ENCODE measurements at regions not wholly inside any gene's neighbourhood (a gene's known extent, or its start where the extent isn't known, plus 50 kb on each side); places are given as distances from the start of the nearest gene placed in this dataset.
"Not testable (repeated sequence)": the region's sequence is repeated elsewhere in the genome, so short reads cannot be mapped to it uniquely, and the experiment has no call there.

DNA sequence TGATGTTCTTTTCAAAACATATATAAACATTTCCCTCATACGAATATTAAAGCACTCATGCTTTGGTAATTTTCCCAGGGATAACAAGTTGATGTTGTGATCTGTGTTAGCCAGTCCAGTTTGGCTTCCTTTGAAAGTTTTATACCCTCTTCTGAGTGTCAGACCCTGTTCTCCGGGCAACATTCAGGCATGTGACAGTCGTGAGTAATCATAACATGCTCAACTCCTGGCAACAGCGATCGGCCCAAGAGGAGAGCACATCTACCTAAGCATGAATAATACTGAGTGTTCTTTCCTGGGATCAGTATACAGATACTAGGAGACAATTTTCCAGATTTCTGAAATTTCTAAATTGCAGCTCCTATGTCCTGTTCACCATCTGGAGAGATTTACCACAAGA is 1086.4 kb downstream of the CDH8 start:
- DNase-seq: no peak

DNA sequence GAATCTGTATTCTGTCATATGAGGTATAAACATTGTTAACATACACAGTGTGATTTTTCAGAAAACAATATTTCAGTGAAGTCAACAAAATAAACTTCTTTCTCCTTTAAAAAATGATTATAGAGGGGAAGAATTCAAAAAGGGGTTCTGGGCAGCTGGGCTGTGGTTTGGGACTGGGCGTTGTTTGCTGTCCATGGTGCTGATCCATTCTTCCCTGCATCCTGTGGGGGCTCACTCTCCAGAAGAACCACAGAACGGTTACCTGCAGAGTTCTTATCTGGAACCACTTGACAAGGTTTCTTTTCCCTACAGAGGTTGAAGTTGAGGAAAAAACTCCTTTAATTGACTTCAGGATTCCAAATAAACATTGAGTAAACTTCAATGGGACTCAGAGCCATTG is 1091.0 kb downstream of the CDH8 start:
- no peak for DNase-seq

DNA sequence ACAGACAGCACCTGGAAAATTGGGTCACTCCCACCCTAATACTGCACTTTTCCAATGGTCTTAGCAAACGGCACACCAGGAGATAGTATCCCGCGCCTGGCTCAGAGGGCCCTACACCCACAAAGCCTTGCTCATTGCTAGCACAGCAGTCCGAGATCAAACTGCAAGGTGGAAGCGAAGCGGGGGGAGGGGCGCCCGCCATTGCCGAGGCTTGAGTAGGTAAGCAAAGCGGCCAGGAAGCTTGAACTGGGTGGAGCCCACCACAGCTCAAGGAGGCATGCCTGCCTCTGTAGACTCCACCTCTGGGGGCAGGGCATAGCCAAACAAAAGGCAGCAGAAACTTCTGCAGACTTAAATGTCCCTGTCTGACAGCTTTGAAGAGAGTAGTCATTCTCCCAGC is 1100.0 kb downstream of the CDH8 start:
- DNase-seq: not testable (repeated sequence)

DNA sequence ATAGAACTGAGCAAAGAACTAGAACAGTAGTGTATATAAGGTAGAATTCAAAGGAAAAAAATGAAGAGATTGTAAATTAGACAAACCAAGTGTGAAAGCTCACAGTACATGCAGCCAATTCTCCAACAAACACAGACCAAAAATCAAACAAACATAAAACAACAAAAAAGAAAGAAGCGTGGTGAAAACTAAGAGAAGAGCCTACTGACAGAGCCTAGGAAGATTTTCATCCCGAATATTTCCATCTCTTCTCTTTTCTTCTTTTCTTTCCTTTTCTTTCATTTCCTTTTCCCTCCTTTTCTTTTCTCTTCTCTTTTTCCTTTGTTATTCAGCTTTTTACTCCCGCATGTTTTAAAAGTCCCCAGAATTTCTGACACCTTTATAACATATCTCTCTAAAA is 1103.6 kb downstream of the CDH8 start:
- no peak for DNase-seq

DNA sequence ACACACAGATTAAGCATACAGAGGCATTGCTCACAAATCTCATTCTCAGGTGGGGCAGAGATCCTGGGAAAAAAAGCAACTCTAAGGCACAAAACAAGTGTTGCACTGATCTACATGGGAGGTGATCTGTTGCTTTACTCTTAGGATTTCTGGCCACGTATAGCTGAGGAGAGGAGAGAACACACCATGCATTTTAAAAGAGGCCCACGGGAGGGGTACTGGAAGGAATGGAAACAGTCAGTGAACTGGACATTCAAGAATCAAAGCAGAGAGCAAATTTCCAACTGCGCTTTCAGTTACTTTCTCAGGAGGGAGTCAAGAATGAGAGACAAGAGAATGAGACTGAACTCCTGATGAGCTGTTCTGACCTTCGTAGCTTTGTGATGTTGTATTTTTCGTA is 1105.9 kb downstream of the CDH8 start:
- DNase-seq: no peak

DNA sequence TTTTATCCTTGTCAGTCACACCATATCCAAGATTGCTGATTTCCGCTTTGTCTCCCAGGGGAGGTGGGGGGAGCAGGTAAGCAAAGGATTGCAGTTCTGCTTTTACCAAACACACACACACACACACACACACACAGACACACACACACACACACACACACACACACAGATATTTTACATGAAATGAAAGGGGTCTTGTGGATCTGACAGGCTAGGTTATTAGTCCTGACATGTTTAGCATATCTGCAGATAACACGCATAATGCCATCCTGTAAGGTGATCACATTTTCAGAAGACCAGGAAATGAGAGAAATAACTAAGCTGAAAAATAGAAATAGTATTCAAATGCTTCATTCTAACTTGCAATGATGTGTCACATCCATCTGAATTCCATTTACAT is 1113.3 kb downstream of the CDH8 start:
- no peak for DNase-seq

DNA sequence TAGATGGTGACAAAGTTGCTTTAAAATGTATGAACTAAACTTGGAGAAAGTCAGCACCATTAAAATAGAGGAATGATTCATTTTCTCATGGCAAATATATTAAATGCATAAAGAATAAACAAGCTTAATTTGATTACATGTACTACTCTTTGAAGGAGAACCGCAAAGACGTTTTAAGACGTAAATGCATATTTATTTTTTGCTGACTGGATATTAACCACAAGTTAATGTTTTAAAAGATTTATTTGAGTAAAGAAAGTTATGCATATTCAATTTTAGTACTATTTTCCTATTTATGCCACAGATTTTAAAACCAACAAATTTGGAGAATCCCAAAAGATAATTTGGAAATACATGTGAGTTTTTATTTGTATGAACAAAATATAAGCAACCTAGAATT is 1121.9 kb downstream of the CDH8 start:
- no peak for DNase-seq

DNA sequence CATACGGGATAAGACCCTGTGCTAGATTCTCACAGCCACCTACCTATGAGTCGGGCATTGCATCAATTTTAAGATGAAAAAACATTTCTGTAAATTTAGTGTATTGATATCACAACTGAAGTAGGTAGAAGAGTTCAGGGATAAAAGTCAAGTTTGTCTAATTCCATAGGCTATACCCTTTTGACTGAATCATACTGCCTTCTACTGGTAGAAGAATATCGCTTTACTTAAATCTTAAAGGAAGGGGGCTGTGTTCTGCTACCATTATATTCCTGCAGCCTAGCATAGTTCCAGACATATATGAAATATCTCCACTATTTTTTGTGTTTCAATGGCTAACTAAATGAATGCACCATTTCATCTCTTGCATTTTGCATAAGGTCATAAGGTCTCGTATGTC is 1128.6 kb downstream of the CDH8 start:
- DNase-seq: no peak

DNA sequence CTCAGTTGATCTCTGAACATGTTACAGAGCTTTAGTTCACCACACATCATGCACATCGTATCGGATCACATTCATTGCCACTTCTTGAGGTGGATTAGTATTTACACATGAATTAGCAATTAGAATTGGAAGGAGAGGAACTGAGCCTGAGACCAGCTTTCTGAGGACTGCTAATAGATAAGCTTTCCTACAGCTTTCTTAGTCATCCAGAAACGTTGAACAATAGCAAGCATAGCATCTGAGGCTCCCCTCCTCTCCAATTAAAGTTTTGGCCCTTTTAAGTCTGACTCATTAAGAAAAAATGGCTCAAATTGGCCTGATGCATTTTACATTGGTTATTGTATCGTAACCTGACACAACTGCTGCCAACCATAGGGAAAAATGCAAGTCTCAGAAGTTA is 1130.4 kb downstream of the CDH8 start:
- DNase-seq: no peak

DNA sequence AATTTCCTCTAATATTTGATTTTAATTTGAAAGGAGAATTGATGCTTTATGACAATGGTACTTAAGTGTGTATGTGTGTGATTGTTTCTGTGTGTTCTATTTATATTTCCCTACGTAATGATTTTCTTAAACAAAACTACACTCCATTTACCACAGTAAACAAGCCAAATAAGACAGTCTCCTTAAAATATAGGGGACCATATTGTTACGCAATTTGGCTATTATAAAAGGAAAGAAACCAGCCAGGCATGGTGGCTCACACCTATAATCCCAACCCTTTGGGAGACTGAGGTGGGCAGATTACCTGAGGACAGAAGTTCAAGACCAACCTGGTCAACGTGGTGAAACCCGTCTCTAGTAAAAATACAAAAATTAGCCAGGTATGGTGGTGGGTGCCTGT is 1134.1 kb downstream of the CDH8 start:
- DNase-seq: no peak

DNA sequence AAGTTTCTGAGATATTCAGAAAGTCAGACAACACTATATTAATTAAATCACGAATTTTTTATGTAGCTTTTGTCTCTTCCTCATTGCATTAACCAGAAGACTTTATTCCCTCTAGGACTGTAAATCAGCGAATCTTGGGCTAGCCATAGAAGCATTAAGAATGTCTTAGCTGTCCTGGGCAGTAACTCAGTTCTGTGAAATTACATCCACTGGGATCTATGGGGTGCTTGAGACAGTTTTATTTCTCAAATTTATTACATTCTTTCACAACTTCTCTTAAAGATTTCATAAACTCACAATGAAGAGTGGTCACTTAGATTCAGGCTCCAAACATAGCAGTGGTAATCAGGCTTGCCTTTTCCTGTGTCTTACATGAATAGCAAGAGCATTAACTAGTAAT is 1153.4 kb downstream of the CDH8 start:
- no peak for DNase-seq

DNA sequence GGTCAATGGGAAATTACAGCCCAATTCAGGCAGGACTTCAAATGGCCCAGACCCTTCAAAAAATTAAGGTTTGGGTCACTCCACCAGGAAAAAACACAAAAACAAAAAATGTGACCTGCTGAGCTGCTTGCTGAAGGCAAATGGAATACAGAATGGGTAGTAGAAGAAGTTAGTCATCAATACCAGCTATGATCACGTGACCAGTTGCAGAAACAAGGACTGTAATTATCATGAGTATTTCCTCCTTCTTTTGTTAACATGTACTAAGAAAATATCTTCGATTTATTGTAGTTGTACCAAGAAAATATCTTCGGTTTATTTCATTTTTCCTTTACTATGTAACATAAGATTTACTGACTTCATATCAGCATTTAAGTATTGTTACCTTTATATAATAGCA is 1183.6 kb downstream of the CDH8 start:
- no peak for DNase-seq

DNA sequence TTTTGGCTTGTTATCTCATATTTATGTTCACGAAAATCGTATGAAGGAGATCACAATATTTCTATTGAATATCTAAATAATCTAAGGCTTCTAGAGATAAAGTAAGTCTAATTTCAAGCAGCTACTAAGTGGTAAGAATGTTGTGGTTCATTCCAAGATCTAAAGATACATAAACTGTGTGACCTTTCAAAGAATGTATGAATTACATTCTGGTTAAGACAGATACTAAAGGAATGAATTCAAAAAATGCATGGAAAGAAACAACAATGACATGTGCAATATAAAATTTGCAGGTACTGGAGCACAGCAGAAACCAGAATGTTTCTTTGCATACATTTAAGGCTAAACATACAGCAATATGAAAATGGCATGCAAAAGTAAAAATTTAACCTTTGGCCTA is 1214.6 kb downstream of the CDH8 start:
- no peak for DNase-seq

DNA sequence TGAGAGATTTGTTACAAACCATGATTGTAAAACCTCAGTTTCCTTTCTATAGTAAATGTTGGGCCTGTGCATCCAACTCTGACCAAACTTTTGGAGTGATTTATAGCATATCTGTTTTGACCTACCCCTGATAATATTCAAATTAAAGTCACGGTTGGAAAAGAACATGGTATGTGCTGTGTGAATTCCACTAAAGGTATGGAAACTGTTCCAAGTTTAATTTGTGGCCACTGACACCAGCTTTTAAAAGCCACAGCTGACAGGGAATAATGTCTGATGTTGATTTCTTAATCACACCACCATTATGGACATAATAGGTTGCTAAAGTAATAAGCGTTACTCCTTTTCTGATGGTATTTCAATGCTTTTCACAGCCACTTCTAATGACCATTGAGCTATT is 1215.9 kb downstream of the CDH8 start:
- DNase-seq: no peak

DNA sequence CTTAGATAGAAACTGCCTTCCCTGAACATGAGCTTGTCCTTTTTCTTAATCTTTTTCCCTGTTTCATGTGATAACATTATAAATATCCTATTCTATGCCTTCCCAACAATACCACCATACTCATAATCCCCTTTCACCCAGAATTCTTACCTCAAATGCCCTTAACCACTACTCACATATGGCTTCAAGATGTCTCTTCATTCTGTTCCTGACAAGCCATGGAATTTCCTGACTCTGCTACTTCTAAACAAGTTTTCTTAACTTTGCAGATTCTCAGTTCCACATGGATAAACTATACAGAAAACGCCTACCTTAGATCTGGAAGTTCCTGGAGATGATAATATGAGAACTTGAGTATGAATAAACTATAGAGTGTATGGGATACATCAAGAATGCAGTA is 1217.8 kb downstream of the CDH8 start:
- no peak for DNase-seq

DNA sequence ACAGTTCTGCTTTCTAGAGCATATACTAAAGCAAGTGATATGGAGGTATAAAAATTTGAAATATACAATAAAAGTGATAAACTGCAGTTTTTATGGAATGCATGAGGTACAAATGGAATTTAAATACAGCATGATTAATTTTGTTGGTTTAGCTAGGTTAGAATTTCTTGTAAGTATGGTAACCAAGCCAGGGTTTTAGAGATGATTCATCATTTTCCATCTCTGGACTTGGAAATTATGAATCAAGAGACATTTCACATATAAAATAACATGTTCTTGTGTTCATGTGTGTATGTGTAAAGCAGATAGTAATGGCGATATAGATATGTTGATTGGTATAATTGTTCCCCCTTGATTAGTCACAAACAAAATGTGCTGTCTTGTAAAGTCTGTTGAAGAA is 1219.8 kb downstream of the CDH8 start:
- no peak for DNase-seq

DNA sequence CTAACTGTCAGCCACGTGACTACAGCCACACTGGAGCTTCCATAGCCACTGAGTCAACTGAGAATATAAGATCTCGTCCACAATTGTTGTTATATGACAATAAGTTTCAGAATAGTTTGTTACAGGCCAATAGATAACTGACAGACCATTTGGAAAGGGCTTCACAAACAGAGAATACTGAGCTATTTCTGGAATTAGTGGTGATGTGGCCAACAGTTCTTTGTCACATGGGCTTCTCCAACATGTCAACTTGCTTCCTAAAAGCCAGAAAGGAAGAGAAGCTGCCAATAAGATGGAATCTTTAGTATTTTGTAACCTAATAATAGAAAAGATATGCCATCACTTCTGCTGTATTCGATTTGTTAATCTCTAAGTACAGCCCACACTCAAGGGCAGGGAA is 1220.4 kb downstream of the CDH8 start:
- DNase-seq: no peak

DNA sequence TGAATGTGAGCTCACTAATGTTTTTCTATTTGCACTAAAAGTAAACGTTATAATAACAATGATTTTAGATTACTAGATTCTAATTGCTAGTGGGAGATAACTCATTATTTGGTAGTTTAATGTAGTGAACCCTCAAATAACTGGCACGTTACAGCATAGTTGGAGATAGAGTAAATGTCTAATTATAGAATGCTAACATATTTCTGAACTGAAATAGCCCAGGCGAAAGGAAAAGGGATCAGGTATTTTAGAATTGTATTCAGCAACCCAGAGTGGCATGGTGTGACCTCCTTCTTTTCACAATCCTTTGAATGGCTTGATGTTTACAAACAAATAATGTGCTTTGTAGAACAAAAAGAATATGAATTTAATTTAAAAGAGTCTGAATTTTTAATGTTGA is 1221.2 kb downstream of the CDH8 start:
- no peak for DNase-seq

DNA sequence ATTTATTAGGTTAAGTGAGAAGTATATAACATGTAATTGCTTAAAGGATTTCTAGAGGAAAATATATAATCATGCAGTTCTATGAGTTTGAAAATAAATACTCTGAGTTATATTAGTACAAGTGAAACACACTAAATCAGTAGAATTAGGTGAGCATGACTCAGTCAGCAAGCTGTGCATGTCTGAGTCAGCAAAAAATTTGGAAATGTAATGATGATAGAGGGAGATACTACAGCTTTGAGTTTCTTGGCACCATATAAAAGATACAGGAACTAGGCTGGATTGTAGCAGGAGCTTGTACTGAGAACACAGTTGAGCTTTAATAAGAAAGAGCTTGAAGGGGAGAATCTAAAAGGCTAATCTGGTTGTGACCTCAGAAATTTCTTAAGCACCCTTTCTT is 1224.6 kb downstream of the CDH8 start:
- DNase-seq: no peak

DNA sequence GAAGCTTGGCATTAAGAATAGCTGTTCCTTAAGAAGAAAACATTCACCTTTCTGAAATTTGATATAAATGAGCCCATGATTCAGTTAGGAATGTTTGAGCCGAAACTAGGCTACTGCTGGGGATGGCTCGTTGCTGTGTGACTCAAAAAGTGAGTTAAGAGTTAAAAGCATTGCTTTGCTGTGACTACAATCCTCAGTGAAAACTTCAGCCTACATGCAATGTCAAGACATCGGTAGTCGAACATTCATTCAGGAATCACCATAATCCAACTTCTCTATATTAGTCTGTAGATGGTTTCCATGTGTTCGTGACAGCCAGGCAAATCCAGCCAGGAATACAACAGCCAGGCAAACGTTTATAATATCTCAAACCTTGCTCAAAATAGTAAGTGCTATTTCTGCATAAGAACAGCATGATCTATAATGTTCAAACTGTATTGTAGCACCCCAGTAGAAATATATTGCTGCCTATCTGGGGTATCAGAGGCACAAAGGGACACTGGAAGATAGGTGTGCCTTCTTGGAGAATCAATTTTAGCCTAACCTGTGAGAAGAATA is 1225.1 kb downstream of the CDH8 start:
- DNase-seq: no peak

DNA sequence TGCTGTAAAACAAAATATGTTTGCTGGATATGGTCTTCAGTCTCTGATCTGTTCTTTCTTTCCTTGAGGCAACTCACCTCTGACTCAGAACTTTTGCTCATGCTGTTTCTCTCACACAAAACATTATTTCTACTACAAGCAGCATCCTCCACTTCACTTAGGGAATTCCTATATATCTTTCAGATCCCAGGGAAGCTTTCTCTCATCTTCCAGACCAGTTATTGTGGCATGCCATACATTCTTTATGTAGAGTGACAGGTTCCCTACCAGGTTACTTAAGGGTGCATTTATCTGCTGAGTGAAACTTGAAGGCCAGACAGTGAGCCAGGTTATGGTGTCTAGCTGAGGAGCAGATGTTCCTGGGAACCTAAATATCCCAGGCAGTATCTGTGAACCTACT is 1226.0 kb downstream of the CDH8 start:
- no peak for DNase-seq

DNA sequence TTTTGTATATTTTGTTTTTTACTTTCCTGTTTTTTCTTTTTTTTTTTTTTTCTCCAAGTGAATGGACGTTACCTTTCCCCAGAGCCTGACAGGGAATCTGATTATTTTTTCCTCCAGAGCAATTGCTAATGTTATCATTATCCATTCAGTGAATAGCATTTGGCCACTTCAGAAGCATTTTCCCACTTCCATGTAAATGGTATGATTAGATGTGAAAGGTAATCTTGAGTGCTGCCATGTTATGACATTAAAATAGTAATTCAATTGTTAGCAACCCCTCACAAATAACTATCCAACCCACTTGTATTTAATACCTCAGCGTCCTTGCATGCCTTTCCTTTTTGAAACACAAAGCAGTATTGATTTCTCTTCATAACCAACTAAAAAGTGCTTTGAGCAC is 1243.8 kb downstream of the CDH8 start:
- peak; percentile 44 for DNase-seq

DNA sequence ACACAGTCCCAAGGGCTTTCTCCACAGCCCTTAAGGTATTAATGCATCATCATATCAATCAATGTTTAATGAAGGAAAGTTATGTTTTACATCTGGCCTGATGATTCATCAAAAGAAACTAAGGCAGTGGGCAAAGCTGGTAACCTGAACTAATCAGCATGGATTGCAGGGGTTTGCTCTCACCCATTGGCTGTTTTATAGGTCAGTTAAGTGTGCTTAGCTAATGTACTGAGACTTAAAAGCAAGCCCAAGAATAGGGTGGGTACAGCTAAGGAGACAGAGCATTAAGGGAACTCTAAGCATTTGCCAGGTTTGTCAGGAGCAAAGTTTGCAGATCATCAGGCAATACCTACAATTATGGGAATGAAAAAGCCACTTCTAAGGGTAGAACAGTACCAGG is 1247.6 kb downstream of the CDH8 start:
- DNase-seq: peak; percentile 1

DNA sequence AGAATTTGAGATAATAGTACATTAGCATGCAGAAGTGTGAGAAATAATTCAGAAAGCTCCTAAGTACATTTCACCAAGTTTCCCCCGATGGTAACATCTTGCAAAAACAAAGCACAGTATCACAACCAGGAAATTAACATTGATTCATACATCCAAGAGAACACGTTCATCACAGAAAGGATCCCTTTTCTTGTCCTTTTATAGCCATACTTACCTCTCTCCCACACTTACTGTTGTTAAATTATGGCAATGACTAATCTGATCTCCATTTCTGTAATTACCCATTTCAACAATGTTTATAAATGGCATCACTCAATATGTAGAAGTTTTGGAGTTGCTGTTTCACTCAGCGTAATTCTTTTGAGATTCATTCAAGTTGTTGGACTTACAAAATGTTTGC is 1260.0 kb downstream of the CDH8 start:
- no peak for DNase-seq

DNA sequence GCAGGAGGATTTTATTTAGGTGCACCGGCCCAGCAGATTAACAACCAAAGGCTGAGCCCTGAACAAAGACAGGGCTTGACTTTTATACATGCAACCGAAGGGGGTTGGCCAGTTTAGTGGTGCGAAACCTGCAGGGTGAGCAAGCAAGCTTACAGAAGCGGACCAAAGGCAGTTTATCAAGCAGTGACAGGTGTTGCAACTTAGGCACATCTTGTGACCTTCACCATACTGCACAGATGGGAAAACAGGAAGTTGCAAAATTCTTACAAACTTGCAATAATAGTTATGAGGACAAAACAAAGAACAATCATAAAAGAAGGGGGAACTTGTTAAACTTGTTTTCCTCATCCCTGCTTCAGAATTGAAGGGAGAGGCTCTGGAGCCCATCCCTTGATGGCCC is 1265.1 kb downstream of the CDH8 start:
- no peak for DNase-seq

DNA sequence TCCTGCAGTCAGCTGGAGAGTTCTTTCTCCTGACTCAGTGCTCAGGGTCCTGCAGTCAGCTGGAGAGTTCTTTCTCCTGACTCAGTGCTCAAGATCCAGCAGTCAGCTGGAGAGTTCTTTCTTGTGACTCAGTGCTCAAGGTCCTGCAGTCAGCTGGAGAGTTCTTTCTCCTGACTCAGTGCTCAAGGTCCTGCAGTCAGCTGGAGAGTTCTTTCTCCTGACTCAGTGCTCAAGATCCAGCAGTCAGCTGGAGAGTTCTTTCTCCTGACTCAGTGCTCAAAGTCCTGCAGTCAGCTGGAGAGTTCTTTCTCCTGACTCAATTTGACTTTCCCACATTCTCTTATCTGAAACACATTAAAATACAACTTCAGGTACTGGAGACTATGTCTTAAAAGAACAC is 1265.9 kb downstream of the CDH8 start:
- DNase-seq: not testable (repeated sequence)
